Renal cortical epithelial cell (primary cell): ENCODE measurements at regions not wholly inside any gene's neighbourhood (a gene's known extent, or its start where the extent isn't known, plus 50 kb on each side); places are given as distances from the start of the nearest gene placed in this dataset.
"Not testable (repeated sequence)": the region's sequence is repeated elsewhere in the genome, so short reads cannot be mapped to it uniquely, and the experiment has no call there.

ENCODE experiments used
- DNase-seq: peaks from one replicate; pipeline ENCODE4 v3.0.0-alpha.2; 2011; ENCODE audit warnings: low read depth

DNA sequence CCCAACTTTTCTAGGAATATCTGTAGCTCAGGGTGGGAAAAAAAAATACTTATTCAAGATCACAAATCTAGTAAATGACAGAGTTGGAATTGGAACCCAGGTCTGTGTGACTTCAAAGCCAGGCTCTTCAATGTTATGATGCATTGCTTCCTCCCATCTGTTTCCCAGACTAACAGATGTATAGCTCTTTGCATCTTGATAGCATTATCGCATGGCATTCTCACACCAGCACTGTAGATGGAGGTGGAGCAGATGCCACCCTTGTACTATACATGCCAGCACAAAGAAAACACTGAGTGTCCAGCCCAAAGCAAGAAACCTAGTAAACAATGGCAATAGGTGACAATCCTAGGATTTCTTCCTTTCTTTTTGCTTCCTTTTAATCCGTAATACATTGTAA, 497.3 kb downstream of the NEBL start:
- DNase-seq, result no peak

DNA sequence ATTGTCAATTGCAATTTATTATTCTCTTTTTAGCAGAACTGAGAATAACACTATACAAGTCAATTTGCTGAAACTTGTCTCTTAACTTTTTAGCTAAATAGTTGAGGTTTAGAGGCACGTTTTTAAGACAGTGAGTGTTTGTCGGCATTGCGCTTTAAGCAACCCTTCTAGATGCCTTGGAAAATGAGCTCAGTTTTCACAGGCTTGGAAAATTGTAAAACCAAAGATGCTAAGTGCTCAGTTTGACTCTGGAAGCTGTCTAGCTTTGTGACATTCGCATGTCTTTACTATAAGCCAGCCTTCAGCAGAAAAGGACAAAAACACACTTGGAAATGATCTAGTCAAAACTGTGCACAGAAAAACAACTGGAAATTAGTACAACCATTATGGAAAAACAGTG, 500.4 kb downstream of the NEBL start:
- DNase-seq, result no peak

DNA sequence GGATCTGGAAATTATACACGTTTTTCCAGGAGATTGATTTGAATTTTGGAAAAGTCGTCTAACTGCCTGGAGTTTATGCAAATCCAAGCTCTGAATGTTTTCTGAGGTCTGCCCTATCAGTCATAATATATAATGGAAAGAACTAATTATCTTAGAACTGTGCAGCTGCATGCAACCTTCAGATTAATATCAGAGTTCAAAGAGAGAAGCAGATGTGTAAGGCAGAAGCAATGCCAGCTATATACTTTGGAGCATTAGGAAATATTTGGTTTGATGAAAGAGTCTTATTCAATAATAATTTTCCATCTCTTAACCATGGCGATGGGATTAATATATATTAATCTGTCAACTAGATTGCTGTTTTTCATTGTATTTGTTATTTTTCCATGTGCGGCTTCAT, 500.9 kb downstream of the NEBL start:
- no peak for DNase-seq

DNA sequence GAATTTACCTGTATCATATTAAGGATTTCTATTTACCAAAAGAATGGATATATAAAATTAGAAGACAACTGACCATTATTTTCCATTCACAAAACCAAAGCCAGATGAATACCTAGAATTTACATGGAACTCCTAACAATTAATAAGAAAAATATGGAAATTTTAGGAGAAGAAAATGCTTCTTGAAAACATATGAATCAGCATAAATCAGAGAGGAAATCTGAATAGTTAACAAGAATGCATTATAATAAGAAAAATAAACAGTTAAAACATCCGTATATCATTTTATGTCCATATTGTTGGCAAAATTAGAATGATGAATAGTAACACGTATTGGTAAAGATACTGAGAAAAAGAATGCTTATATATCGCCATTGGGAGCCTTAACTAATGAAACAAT, 505.5 kb downstream of the NEBL start:
- DNase-seq, result no peak

DNA sequence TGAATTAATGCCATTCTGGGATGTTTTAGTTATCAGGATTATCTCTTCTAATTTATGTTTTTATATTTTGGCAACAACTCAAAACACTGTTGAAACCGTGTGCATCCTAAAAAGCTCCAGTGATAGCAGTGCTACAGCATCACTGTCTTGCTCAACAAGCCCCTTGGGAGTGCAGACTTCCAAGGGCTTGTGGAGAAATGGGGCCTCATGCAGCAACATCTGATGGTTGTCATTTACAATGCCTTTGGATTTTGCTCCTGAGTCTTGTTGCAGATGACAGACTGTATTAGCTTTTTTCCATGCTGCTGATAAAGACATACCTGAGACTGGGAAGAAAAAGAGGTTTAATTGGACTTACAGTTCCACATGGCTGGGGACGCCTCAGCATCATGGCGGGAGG, 515.4 kb downstream of the NEBL start:
- no peak for DNase-seq

DNA sequence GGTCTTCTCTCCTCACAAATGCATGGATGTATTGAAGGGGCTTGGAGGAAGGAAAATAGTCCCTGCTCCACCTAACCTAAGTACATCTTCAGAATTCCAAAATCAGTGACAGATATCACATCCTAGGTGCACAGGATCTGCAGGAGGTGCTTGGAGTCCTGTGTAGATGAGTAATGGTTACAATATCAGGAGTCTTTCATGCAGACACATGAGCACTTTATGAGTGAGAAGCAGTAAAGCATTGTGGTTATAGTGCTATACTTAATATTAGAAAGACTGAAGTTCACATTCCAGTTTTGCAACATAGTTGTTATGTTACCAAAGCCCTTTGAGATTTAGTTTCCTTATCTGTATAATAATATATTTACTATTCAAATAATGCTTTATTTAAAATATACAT, 516.7 kb downstream of the NEBL start:
- no peak for DNase-seq

DNA sequence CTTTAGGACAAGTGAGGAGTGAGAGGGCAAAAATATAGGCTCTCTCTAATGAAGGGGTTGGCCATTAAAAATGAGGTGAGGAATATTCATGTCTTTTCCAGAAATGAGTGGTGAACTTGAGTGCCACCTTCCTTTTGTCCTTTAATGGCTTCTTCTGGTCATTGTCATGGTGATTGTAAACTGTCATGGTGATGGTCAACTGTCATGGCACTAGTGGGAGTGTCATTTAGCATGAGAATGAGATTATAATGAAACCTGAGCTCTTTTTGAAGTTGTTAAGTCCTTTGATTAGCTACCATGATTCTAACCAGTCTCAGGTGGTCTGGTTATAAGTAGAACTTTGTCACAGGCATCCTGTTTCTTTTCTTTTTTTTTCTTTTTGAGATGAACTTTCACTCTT, 524.4 kb downstream of the NEBL start:
- no peak for DNase-seq

DNA sequence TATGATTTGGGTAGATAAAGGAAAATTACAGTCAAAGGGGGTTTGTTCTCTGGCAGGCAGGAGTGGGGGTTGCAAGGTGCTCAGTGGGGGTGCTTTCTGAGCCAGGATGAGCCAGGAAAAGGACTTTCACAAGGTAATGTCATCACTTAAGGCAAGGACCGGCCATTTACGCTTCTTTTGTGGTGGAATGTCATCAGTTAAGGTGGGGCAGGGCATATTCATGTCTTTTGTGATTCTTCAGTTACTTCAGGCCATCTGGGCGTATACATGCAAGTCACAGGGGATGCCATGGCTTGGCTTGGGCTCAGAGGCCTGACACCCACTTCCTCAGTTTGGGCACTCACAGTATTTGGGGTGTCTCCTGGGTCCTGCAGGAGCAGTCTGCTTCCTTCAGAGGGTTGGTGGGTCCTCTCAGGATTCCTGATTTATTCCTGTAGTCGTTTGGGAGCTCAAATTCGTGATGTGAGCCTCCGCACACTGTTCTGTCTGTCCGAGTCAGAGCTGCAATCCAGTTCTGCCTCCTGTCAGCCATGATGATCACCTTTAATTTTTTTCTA, 526.1 kb downstream of the NEBL start:
- DNase-seq, result not testable (repeated sequence)

DNA sequence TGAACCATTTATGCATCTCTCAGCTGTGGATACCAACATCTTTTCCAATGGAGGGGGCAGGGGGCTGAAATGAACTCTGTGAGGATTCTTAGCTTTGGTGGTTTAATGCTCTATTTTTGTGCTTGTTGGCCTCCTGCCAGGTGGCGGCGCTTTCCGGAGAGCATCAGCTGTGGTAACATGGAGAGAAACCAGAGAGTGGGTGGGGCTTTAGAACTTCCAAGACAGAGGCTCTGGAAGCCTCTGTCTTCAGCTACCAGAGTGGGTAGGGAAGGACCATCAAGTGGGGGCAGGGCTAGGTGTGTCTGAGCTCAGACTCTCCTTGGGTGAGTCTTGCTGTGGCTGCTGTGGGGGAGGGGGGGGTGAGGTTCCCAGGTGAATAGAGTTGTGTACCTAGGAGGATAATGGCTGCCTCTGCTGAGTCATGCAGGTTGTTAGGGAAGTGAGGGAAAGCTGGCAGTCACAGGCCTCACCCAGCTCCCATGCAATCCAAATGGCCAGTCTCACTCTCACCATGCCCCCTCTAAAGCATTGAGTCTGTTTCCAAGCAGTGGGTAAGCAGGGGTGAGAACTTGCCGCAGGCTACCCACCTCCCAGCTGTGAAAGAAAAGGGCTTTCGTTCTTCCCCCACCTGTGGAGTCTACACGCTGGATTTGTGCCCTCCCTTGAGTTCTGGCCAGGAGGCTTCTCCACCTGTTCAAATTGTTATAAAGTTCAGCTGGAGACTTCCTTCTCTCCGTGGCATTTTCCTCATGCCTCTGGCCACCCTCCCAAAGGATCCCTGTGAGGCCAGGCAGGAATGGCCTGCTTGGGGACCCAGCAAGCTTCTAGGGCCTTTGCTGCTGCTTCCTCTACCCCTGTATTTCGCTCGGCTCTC, 527.0 kb downstream of the NEBL start:
- no peak for DNase-seq

DNA sequence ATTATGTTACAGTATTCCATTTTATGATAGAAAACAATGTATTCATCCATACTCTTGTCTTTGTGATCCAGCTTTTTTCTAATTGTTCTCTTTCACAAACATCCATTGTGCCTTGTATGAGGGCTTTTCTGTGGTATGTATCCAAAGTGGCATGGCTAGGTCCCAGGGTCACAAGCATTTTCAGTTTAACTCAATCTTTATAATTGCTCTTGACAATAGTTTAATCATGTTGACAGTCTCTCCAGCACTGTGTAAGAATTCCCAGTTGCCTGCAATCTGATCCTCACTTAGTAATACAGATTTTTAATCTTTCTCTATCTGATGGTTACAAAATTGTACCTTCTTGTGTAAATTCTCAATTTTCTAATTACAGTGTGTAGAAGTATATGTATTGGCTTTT, 533.4 kb downstream of the NEBL start:
- no peak for DNase-seq

DNA sequence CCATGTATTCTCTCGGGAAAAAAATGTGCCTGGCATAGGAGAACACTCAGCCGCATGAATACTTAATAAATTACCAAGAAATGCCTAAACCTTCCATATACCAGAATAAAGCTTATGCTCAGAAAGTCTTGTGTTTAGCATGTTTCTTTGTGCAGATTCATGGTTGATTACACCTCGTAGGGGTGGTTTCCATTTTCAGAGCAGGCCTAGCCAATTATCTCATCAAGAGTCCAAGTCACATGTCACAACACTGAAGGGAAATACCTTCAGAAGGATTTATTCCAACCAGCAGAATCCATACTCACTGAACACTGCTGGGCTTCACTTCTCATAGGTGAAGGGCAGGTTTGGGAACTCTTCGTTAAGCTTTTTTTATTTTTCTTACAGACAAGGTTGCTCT, 539.7 kb downstream of the PLXDC2 start:
- DNase-seq, result no peak

DNA sequence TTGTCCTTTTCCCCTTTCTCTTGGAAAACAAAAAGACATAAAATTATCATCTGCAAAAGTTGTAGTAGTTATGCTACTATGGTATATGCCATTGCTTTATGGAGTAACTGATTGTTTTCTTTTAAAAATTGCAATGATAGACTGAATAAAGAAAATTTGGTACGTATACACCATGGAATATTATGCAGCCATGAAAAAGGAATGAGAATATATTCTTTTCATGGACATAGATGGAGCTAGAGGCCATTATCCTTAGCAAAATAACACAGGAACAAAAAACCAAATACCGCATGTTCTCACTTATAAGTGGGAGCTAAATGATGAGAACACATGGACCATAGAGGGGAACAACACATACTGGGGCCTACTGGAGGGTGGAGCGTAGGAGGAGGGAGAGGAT, 538.8 kb downstream of the PLXDC2 start:
- DNase-seq, result no peak

DNA sequence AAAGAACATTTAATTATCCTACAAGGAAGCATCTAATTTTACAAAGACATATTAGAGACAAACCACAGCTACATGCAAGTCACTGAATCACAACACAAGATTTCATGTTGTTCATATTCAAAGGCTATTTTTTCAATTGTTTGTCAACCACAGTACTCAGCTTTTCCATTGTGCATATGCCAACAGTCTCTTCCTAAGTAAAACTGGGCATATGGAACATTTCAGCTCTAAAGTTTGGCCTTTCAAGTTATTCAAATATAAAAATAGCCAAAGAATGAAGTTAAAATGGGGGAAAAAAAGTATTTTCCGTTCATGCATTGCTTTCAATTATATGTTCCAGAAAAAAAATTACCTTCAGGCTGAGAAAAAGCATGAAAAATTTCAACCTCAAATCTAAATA, 537.9 kb downstream of the PLXDC2 start:
- no peak for DNase-seq

DNA sequence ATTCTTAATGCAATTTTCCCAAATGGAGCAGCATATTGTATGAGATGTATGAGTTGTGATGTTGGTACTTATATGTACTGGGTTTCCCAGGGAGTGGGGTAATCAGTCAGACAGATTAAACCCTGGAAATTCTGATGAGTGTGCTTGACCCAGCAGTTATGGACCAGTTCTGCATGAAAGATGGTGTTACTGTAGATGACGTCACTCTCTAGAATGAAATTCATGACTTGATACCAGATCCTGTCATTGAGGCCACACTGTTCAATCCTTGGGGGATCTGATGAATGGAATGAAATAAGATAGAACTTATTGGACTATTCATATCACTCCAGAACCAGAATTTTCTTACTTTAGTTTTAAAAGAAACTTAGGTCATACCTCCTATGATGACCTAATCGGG, 534.3 kb downstream of the PLXDC2 start:
- DNase-seq, result no peak

DNA sequence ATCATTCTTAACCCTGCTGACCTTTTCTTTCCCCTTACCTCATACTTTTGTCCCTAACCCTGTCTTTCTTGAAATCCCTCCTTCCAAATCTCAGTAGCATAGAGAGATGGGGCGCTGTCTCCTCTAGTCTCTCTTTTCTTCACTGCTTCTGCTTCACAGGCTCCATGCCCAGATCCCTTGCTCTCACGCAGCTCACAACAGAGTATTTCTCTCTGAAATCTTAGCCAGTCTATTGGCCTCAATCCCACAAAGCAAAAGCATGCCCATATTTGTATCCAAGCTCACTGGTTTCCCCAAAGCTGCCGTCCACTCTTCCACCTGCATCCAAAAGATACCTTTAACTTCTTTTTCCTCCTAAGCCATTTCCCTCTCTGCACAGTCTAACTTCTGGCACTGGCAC, 526.8 kb downstream of the PLXDC2 start:
- DNase-seq, result no peak
